ENCODE measurements at regions not wholly inside any gene's neighbourhood (a gene's known extent, or its start where the extent isn't known, plus 50 kb on each side); places are given as distances from the start of the nearest gene placed in this dataset.

DNA sequence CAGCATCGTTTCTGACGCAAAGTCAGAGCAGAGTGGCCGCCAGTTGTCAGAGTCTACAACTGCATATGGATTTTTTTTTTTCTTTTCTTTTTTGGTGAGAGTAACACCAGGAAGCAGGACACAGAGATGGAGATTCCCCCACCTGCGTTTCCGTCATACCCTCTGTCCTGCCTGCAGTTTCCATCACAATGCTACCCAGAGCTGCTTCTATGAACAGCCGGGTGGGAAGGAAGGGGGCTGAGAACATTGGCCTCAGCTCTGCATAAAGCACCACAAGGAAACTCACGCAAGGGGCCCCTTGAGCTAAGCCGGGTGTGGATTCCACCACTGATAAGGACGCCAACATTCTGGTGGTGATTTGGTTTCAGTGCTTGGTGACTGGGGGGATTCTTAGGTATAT, 183.5 kb upstream of the AFDN start:
- no peak for ATAC-seq
- DNase-seq = no peak

DNA sequence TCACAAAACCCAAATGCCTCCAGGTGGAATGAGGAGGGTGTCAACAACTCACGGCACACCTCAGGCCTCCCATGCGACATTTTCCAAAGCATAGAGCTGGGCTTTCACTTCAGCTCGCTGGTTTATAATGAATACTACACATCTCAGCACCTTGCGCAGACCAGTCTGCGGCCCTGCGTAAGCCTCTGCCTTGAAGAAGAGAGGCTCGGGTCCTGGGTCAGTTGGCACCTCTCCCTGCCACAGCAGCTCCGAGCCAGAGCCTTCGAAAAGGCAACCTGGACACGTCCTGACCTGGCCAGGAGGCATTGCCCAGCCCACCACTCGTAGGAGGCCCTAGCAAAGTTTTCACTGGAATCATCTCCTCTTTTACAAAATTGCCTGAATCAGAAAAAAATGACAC, 183.0 kb upstream of the AFDN start:
- ATAC-seq (no peak), DNase-seq (no peak)

DNA sequence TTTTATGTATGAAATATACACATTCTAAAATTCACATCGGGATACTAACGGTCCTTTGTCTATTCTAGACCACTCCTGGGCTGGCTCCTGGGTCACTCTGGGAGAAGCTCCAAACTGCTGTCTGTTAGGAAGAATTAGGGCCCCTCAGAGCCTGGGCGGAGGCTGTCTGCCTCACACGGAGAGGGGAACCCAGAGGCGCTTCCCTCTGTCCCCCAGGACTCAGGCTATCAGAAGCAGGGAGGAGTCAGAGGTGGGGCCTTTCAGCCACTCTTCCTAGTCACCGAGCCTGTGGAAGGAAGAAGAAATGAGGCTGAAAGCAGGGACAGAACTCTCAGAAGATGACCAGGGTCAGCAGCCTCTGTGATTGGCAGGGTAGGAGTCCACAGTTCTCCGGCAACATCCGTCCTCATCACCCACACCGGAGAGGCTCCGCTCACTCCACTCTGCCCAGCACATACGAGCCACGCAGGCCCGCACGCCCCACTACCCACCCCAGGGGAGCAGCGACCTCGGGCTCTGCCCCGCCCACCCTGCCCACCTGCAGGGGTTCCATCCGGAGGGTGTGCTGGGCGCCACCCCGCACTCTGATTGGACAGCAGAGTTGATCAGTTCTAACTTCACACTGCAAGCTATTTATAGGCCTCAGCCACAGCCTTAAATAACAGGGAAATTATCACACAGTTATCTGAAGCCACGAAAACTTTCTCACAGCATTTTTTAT, 182.1 kb upstream of the AFDN start:
- no peak for ATAC-seq

DNA sequence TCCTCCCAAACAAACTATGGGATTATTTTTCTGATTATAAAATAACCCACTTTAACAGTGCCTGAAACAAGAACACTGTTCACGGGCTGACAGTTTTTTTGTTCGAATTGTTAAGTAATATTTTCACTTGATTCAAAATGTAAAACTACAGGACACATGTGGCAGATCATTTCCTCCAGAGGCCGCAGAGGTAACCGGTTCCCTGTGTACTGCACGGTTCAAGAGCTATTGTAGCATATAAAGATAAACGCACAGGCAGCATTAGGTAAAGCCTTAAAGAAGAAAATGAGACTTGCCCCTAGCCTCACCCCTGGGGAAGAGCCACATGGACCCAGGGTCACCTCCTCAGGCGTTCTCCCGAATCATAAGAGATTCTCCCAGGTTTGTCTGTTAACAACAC, 181.3 kb upstream of the AFDN start:
- ATAC-seq = no peak
- no peak for DNase-seq

More for the DNA sequence above, 182.1 kb upstream of the AFDN start:
- no peak for DNase-seq

DNA sequence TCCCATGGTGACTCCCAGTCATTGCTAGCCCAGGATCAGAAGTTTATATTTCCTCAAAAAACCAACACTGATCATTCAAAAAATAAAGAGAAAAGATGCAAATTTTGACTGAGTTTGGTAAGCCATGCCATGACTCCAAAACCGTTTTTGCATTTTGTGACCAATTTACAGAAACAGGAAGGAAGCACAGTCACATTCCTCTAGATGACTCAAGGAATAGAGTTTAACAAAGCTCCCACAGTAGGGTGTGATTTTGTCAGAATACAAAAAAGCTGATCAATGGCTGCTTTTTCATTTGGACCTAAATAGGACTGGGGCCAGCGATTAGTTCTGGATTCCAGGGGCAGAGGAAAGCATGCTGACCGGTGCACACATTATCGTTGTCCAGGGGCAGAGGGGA, 179.4 kb upstream of the AFDN start:
- DNase-seq (no peak), ATAC-seq (no peak)

DNA sequence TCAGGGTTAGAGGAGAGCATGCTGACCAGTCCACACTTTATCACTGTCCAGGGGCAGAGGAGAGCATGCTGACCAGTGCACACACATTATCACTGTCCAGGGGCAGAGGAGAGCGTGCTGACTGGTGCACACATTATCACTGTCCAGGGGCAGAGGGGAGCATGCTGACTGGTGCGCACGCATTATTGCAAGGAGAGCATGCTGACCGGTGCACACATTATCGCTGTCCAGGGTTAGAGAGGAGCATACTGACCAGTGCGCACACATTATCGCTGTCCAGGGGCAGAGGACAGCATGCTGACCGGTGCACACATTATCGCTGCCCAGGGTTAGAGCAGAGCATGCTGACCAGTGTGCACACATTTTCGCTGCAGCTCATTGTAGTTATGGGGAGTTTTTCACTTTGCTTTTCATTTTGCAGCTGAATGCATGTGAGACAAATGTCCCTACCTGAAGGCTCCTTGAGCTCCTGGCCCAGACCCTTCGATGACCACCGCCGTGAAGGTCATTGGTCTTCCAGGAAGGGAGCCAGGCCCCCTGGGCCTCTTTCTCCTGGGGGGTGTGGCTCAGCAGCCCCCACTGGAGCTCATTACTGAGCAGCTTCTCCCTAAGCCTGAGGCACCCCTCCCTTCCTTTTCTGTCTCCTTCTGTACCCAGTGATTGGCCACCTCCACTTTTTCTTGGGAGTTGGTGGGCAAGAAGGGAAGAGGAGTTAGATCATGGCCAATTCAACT, 178.8 kb upstream of the AFDN start:
- DNase-seq (no peak), ATAC-seq (no peak)

DNA sequence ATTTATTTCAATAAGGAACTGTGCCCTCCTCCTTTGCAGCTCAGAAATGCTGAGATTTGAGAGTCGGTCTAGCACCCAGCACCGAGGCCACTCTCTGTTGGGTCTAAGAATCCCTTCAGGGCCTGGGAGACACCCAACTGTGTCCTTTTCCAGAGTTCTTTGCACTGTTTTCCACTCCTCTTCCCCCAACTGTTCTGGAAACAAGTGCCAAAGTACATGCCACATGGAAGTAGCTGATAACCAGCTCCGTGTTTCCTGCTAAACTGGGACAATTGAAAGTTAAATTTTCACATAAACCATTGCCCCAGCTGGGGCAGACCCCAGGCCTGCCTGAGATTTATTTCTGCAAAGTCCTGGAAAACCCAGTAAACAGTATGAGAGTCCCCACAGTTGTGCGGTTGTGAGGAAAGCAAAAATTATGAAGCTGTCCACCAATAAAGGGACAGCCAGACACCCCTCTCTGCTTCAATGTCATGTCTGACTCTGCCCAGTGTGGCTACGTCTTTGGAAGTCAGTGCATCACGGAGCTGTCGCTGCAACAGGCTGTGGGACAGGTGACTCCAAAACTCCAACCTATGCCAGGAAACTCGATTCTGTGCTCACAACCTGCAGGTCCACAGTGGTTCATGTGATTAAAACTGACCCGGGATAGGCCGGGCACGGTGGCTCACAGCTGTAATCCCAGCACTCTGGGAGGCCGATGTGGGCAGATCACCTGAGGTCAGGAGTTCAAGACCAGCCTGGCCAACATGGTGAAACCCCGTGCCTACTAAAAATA, 178.0 kb upstream of the AFDN start:
- ATAC-seq = no peak
- no peak for DNase-seq

DNA sequence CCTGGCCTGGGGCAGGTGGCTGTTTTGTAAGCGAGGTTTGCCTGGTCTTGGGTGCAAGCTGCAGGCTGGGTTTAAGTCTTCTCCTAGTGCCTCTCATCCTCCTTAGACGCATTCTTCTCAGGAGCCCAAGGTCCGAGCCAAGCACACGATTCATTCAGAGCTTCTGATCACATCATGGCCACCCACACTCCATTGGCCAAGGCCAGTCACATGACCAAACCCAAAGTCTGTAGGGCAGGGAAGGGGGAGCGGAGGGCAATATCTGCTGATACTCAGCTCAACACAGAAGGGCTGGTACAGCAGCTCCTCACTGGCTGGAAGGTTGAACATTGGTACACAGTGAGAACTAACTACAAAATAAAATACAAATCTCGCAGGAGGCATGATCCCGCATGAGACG, 177.2 kb upstream of the AFDN start:
- ATAC-seq (no peak), DNase-seq (no peak)

DNA sequence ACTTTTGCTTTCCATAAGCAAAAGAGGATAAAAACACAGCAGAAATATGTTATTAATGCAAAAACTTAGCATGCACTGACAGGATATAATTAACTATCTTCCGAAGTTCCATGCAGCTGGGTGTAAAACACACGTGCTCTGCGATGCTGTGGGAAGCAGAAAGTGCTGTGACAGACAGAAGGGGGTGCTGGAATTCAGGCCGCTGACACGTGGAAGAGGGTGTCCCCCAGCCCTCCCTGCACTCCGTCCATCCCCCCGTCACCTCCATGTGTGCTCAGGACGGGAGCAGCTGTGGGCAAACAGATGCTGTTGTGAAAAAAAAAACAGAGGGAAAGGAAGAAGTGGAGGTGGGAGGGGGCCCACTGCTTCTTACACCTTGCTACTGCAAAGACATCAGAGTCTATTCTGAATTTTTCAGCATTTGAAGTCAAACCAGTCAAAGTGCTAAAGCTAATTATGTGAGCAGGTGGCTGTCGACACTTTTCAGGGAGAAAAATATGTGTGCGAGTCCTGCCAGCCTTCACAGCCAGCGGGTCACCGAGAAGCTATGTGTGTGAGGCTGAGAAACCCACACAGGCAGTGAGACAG, 175.9 kb upstream of the AFDN start:
- DNase-seq = no peak
- ATAC-seq = no peak

DNA sequence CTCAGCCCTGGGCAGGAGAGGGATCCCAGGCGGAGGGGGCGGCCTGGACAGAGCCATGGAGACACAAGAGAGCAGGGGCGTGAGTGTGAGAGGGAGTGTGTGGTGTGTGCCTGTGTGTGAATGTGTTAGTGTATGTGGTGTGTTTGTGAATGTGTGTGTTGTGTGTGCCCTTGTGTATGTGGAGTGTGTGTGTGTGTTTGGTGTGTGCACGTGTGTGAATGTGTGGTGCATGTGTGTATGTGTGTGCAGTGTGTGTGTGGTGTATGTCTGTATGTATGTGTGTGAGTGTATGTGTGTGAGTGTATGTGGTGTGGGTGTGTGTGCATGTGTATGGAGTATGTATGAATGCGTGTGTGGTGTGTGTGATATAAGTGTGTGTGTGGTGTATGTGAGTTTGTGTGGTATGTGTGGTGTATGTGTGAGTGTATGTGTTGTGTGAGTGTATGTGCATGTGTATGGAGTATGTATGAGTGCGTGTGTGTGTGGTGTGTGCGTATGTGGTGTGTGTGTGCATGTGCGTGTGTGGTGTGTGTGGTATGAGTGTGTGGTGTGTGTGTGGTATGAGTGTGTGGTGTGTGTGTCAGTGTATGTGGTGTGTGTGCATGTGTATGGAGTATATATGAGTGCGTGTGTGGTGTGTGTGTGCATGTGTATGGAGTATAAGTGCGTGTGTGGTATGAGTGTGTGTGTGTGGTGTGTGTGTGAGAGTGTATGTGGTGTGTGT, 175.2 kb upstream of the AFDN start:
- no peak for ATAC-seq
- no peak for DNase-seq

DNA sequence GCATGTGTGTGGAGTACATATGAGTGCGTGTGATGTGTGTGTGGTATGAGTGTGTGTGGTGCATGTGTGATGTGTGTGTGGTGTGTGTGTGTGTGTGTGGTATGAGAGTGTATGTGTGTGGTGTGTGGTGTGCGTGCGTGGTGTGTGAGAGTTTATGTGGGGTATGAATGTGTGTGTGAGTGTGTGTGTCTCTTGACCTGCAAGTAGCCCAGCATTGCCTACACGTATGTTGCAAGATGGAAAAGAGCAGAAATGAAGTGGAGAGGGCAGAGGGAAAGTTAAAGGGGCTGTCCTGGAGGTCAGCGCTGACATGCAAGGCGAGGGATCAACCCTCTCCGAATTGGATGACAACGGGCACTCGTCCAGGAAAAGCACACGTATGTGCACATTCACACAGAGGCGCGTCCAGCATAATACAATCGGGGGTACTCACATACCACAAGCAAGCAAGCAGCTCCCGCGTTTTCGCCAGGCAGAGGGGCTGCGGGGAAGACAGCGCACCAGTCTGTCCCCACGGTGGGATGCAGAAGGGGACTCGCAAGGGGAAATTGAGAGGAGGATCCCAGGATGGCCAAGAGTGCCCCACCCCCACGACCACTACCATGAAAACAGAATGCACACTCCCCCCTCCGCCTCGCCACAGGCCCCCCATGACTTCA, 174.5 kb upstream of the AFDN start:
- ATAC-seq = no peak
- no peak for DNase-seq

DNA sequence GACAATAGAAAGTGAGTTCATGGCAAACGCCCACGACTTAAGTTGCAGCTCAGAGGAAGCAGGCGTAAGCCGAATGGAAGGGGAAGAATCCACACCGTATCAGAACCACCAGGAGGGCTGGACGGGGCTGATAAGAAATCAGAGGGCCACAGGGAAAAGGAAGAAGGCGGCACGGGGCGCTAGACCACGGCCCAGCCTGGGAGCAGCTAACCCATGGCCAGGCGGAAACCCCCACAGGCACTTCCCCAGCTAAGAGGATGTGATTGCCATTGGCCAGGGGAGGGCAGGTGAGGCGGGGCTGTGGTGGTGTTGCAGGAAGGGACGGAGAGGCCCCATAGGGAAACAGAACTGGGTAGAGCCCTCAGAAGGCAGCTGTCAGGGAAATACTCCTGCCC, 174.0 kb upstream of the AFDN start:
- ATAC-seq (no peak), DNase-seq (no peak)

DNA sequence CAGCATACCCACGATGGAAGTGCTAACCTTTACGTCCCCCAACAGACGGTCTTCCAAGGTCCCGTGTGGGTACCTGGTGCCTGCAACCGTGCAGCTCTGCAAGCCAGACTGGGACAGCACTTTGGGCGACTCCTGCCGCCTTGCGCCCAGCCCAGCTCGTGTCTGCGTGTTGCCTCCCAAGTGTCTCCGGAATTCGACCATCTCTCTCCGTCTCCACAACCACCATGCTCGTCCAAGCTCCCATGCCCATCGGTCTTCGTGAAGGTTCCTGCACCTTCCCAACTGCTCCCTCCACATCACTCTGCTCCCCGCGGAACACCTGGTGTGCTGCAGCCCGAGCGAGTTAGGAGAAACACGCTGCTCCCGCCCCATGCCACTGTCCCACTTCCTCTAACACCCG, 173.2 kb upstream of the AFDN start:
- ATAC-seq = no peak
- DNase-seq = no peak

DNA sequence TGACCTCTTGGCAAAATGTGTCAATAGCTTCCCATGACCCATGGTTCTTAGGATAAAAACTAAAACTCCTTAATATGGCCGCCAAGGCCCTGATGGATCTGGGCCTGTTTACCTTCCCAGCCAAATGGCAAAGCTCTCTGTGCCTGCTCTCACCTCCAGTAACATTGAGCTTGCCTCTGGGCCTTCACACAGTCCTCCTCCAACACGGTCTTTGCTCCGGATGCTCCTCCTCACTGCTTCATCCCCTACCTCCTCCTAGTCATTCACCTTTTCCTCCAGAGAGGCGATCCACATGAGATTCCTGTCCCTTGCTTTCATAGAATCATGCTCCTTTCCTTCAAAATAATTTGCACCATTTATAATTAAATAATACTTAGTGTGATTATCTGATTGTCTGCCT, 172.3 kb upstream of the AFDN start:
- no peak for ATAC-seq
- DNase-seq = no peak

DNA sequence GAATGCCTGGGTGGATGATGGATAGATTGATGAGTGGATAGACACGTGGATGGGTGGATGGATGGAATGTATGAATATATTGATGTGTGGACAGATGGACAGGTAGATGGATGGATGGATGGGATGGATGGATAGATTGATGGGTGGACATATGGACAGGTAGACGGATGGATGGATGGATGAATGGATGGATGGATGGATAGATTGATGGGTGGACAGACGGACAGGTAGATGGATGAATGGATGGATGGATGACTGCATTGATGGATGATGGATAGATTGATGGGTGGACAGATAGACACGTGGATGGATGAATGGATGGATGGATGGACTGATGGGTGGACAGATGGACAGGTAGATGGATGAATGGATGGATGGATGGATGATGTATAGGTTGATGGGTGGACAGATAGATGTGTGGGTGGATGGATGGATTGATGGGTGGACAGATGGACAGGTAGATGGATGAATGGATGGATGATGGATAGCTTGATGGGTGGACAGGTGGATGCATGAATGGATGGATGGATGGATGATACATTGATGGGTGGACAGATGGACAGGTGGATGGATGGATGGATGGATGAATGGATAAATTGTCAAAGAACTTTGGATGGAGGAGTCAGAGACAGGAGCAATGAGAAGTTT, 171.4 kb upstream of the AFDN start:
- no peak for DNase-seq
- ATAC-seq = no peak

DNA sequence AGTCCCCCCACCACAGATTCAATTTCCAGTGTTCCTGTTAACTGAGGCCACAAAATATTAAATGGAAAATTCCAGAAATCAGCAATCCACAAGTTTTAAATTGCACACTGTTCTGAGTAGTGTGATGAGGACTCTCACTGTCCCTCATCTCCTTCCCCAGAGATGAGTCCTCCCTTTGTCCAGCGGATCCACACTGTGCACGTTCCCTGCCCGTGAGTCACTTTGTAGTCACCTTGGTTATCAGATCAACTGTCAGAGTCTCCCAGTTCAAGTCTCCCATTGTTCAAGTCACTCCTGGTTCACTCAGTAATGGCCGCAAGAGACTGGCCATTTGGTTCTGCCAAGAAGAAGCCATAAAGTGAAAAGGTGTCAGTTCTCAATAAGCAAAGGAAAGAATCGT, 168.6 kb upstream of the AFDN start:
- DNase-seq (no peak), ATAC-seq (no peak)

DNA sequence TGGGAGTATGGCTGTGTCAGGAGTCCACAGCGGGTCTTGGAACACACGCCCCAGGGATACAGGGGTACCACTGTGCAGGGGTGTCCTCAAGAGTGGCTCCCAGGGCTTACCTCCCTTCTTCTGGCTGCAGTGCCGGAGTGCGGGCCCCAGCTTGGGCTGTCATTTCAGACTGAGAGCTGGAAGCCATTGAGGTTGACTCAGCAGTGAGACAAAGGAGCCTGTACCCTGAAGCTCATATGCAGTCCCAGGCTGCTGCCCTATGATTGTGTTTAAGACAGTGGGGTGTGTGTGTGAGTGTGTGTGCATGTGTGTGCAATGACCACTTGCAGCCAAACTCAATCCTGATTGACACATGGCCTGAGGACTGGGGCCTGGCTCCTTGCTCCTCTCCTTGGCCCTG, 167.7 kb upstream of the AFDN start:
- no peak for ATAC-seq
- no peak for DNase-seq

DNA sequence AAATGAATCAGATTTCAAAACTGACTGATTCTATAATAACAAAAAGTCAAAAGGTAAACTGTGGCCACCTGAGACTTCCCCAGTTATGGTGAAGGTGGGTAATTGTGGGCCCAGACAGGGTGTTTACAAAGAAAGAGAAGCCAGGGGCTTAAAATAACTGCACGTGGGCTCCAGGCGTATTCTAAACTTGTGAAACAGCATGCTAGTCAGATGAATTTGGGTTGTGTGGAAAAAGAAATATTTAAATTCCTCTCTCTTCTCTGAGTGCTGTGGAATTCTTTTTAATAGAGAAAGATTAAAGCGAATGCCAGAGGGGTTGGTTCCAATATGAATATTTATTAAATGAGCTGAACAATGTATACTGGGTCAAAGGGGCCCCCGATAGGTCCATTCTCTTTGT, 166.3 kb upstream of the AFDN start:
- DNase-seq = no peak
- ATAC-seq = no peak

DNA sequence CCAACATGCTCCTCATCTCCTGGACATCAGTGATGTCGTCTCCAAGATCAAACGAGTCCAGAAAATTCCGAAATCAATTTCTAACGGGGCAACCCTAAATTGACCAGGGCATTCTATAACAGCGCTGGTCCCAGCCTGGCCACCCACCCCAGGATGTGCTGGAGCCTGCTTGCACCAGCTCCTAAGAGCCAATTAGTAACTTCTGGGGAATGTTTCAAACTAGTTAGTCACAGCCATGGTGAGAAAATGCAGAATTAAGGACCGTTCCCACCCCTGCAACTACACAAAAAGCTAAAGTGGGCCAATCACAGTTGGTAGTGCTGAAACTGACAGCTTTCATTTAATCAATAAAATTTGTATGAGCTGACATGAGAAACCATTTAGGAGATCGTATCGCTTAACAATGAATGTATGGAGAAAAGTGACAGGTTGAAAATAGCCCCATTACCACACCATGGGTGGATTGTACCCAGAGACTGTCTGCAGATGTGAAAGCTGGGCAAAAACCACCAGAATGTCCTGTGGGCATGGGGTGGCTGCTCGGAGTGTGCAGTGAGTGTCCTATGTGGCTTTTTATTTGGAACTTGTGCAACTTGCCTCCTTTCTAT, 165.7 kb upstream of the AFDN start:
- DNase-seq = no peak
- ATAC-seq = no peak

DNA sequence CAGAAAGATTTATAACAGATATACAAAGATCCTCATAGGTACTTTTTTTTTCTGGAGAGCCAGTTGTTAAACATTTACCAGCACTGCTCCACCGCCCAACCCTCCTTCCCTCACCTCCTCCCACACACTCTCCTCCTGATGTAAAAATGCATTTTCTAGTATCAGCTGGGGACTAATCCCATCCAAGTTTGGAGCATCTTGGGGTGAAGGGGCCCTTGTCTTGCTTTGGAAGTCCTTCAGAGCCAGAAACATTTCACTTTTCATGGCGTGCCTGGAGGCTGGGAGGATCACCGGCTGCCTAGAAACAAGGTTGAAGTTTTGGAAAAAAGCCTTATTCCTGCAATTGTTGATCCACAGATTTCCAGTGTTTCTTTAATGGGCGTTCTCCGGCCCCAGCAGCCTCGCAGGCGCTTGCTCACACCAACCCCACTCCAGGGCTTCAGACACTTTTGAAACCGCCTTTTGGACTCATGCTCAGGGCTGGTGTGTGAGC, 165.1 kb upstream of the AFDN start:
- DNase-seq = no peak

More for the DNA sequence above, 165.1 kb upstream of the AFDN start:
- ATAC-seq = no peak

Measured in stimulated activated naive CD8-positive, alpha-beta T cell treated with anti-CD3 and anti-CD28 coated beads, Interleukin-15, Interleukin-2, amounts not matched to agents 100 U/mL and 50 U/mL, for 24 hours (primary cell).